A549 (cell line): ENCODE measurements at regions not wholly inside any gene's neighbourhood (a gene's known extent, or its start where the extent isn't known, plus 50 kb on each side); places are given as distances from the start of the nearest gene placed in this dataset.

ENCODE experiments used
- ATAC-seq, 2 experiments: fragments of 200-7000 bp in 1 of 2; fragments of >200 bp in 1 of 2; cut with Nextera tagmentation in 1 of 2; cut with Tn5 transposase in 1 of 2; 3 replicates each; pipeline versions ENCODE4 v1.8.0 to v1.9.1; 2018 to 2020; ENCODE audit warnings: mild to moderate bottlenecking in 1 of 2, moderate library complexity in 1 of 2
- CTCF ChIA-PET: fragments of 300-600 bp; sonication (Branson Sonifier 250); formaldehyde crosslinking; extraction: SDS; loops from one replicate; lab custom pipeline; 2021; ENCODE audit warnings: antibody characterized with exemption, inconsistent platforms; lab: Yijun Ruan, JAX
- POLR2A ChIA-PET: fragments of 350-600 bp; formaldehyde crosslinking; extraction: SDS; loops from one replicate; lab custom pipeline; 2021; ENCODE audit warnings: antibody characterized with exemption, inconsistent platforms; lab: Yijun Ruan, JAX
- DNase-seq, 2 experiments: peaks; one replicate each; pipeline versions ENCODE4 v3.0.0 to v3.0.0-alpha.2; 2011 to 2016; ENCODE audit warnings: low read depth in 1 of 2, low spot score in 1 of 2
- FAIRE-seq: peaks from 2 replicates; lab custom pipeline; 2011; peaks lifted over from hg19 to GRCh38; lab: Jason Lieb, UNC
- H3K27ac ChIP-seq, 2 experiments: fragments of >200 bp; sonication (Bioruptor Twin); formaldehyde crosslinking; 3 replicates each; pipeline ENCODE4 v1.5.1; 2016 to 2017
- H3K4me1 ChIP-seq: fragments of >200 bp; sonication (Bioruptor Twin); formaldehyde crosslinking; 3 replicates; pipeline ENCODE4 v1.6.1; 2016
- H3K4me2 ChIP-seq: fragments of >200 bp; sonication (Bioruptor Twin); formaldehyde crosslinking; 3 replicates; pipeline ENCODE4 v1.6.1; 2016
- H3K4me3 ChIP-seq: fragments of >200 bp; sonication (Bioruptor Twin); formaldehyde crosslinking; 3 replicates; pipeline ENCODE4 v1.5.1; 2016
- H3K9me3 ChIP-seq: fragments of >200 bp; sonication (Bioruptor Twin); formaldehyde crosslinking; 3 replicates; pipeline ENCODE4 v1.6.1; 2016
- CEBPB ChIP-seq, 2 experiments: fragments of >200 bp in 1 of 2; sonication (Bioruptor Twin) in 1 of 2; formaldehyde crosslinking in 1 of 2; IDR thresholded peaks; 2 replicates each; pipeline ENCODE4 v1.6.1; 2012 to 2016
- FOSL2 ChIP-seq, 2 experiments: fragments of 450-650 bp in 1 of 2; fragments of >200 bp in 1 of 2; sonication (Bioruptor Twin) in 1 of 2; formaldehyde crosslinking; IDR thresholded peaks; 2 replicates each; pipeline versions ENCODE4 v1.5.0 to v1.6.1; 2016 to 2020; ENCODE audit warnings: mild to moderate bottlenecking in 1 of 2, moderate library complexity in 1 of 2
- FOXS1 ChIP-seq: fragments of 250-450 bp; sonication (Bioruptor Pico); IDR thresholded peaks from 2 replicates; pipeline ENCODE4 v1.5.0; 2020; ENCODE audit warnings: mild to moderate bottlenecking, moderate library complexity
- GATA3 ChIP-seq: IDR thresholded peaks from 2 replicates; pipeline ENCODE4 v1.6.1; 2012; ENCODE audit warnings: borderline replicate concordance
- HDAC2 ChIP-seq: fragments of 200-600 bp; sonication (generic); IDR thresholded peaks from 2 replicates; pipeline ENCODE4 v1.6.1; 2016
- HEYL ChIP-seq: fragments of 250-450 bp; sonication (Bioruptor Pico); IDR thresholded peaks from 2 replicates; pipeline ENCODE4 v1.8.0; 2021; ENCODE audit warnings: mild to moderate bottlenecking, moderate library complexity
- JUNB ChIP-seq: fragments of >200 bp; sonication (Bioruptor Twin); formaldehyde crosslinking; IDR thresholded peaks from 2 replicates; pipeline ENCODE4 v1.6.1; 2016
- KDM1A ChIP-seq: fragments of 200-600 bp; sonication (generic); IDR thresholded peaks from 2 replicates; pipeline ENCODE4 v1.6.1; 2016; ENCODE audit warnings: low read depth, mild to moderate bottlenecking
- MYC ChIP-seq: IDR thresholded peaks from 2 replicates; pipeline ENCODE4 v1.6.1; 2012; ENCODE audit warnings: mild to moderate bottlenecking, inconsistent platforms, low read length, improper control_type of control experiment, borderline replicate concordance
- PHF8 ChIP-seq: fragments of 200-600 bp; sonication (generic); IDR thresholded peaks from 2 replicates; pipeline ENCODE4 v1.6.1; 2016; ENCODE audit warnings: low read depth, mild to moderate bottlenecking, antibody characterized with exemption, moderate library complexity, borderline replicate concordance
- POLR2A ChIP-seq: IDR thresholded peaks from 2 replicates; pipeline ENCODE4 v1.6.1; 2012; ENCODE audit warnings: mild to moderate bottlenecking, low read length
- POLR2AphosphoS2 ChIP-seq: conservative IDR thresholded peaks from 2 replicates; pipeline ENCODE4 v1.6.1; 2012; ENCODE audit warnings: low read length, improper control_type of control experiment, inconsistent platforms
- RARB ChIP-seq: fragments of 250-450 bp; sonication (Bioruptor Pico); IDR thresholded peaks from 2 replicates; pipeline ENCODE4 v1.8.0; 2021; ENCODE audit warnings: mild to moderate bottlenecking, moderate library complexity
- RCOR1 ChIP-seq: fragments of 150-350 bp; IDR thresholded peaks from 2 replicates; pipeline ENCODE4 v1.6.1; 2014; ENCODE audit warnings: antibody characterized with exemption, low read length, low read depth
- SREBF2 ChIP-seq: fragments of 450-650 bp; IDR thresholded peaks from 2 replicates; pipeline ENCODE4 v1.6.1; 2014; ENCODE audit warnings: mild to moderate bottlenecking, moderate library complexity
- TP53 ChIP-seq: fragments of 250-450 bp; sonication (Bioruptor Pico); IDR thresholded peaks from 2 replicates; pipeline ENCODE4 v1.5.0; 2021; ENCODE audit warnings: mild to moderate bottlenecking, moderate library complexity
- ZNF302 ChIP-seq: fragments of 250-450 bp; sonication (Bioruptor Pico); IDR thresholded peaks from 2 replicates; pipeline ENCODE4 v1.9.0; 2021; ENCODE audit warnings: inconsistent platforms, mild to moderate bottlenecking, moderate library complexity
- ZSCAN20 ChIP-seq: fragments of 250-450 bp; sonication (Bioruptor Pico); IDR thresholded peaks from 2 replicates; pipeline ENCODE4 v1.8.0; 2022; ENCODE audit warnings: mild to moderate bottlenecking, moderate library complexity
- WGBS: methylation state at CpG from one replicate; pipeline ENCODE4 v1.1.6; 2017; ENCODE audit errors: missing lambda C conversion rate; 5-methylcytosine and 5-hydroxymethylcytosine counted together
- TF ChIP-seq, protein P1 (sequence below): fragments of 250-450 bp; sonication (Bioruptor Pico); IDR thresholded peaks from 2 replicates; pipeline ENCODE4 v1.5.0; 2020; ENCODE audit warnings: low read depth, mild to moderate bottlenecking, moderate library complexity
- TF ChIP-seq, protein P2 (sequence below): fragments of 250-450 bp; sonication (Bioruptor Pico); IDR thresholded peaks from 2 replicates; pipeline ENCODE4 v1.5.0; 2021; ENCODE audit warnings: mild to moderate bottlenecking, moderate library complexity, borderline replicate concordance
- TF ChIP-seq, protein P3 (sequence below): fragments of 200-600 bp; sonication (generic); IDR thresholded peaks from 2 replicates; pipeline ENCODE4 v1.6.1; 2016; ENCODE audit warnings: antibody characterized with exemption, mild to moderate bottlenecking, moderate library complexity
- TF ChIP-seq, protein P4 (sequence below): IDR thresholded peaks from 2 replicates; pipeline ENCODE4 v1.6.1; 2012
- TF ChIP-seq, protein P5 (sequence below): fragments of 450-650 bp; IDR thresholded peaks from 2 replicates; pipeline ENCODE4 v1.6.1; 2014; ENCODE audit warnings: antibody characterized with exemption
- TF ChIP-seq, protein P6 (sequence below): fragments of >200 bp; sonication (Bioruptor Twin); formaldehyde crosslinking; IDR thresholded peaks from 3 replicates; pipeline ENCODE4 v1.6.1; 2016

DNA sequence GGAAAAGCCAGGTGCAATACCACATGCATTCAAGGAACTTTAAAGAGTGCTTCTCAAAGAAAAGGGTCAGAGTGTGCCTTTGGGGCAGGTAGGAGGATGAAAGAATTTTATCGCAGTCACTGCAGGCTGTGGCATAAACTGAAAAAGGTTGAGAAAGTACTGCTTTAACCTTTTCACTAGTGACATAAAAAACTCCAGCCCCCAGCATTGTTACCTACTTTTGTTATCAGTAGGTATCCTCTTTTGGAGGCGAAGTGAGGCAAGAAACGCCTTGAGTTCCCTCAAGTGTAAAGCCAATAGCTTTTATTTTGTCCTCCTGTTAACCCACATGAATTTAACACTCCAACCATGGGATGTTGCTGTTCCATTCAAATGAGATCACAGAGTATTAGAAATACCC lies 64.7 kb upstream of the CHD1 start:
- FAIRE-seq: no peak
- Histone ChIP-seq H3K27ac (no peak overlapping the region), H3K4me1 (no peaks in the 10 kb centered on the region)
- TF ChIP-seq ZNF302 (CRISPR knock-in tag): no peak
- TF ChIP-seq HEYL (CRISPR knock-in tag): no peak
- no peak for TF ChIP-seq CEBPB (IDR thresholded peaks at IDR 0.05)
- no peak for TF ChIP-seq KDM1A
- no peak for TF ChIP-seq POLR2A
- TF ChIP-seq MYC: no peak
- no peak for TF ChIP-seq JUNB
- TF ChIP-seq SREBF2: no peak
- TF ChIP-seq, protein P1, sequence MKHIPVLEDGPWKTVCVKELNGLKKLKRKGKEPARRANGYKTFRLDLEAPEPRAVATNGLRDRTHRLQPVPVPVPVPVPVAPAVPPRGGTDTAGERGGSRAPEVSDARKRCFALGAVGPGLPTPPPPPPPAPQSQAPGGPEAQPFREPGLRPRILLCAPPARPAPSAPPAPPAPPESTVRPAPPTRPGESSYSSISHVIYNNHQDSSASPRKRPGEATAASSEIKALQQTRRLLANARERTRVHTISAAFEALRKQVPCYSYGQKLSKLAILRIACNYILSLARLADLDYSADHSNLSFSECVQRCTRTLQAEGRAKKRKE: no peak
- TF ChIP-seq PHF8: no peak
- TF ChIP-seq, protein P2, sequence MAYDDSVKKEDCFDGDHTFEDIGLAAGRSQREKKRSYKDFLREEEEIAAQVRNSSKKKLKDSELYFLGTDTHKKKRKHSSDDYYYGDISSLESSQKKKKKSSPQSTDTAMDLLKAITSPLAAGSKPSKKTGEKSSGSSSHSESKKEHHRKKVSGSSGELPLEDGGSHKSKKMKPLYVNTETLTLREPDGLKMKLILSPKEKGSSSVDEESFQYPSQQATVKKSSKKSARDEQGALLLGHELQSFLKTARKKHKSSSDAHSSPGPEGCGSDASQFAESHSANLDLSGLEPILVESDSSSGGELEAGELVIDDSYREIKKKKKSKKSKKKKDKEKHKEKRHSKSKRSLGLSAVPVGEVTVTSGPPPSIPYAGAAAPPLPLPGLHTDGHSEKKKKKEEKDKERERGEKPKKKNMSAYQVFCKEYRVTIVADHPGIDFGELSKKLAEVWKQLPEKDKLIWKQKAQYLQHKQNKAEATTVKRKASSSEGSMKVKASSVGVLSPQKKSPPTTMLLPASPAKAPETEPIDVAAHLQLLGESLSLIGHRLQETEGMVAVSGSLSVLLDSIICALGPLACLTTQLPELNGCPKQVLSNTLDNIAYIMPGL (CRISPR knock-in tag): no peak
- TF ChIP-seq FOSL2 (IDR thresholded peaks at IDR 0.05): no peak
- no peak for TF ChIP-seq FOSL2 (CRISPR knock-in tag; IDR thresholded peaks at IDR 0.05)
- TF ChIP-seq RARB: no peak
- TF ChIP-seq, protein P3, sequence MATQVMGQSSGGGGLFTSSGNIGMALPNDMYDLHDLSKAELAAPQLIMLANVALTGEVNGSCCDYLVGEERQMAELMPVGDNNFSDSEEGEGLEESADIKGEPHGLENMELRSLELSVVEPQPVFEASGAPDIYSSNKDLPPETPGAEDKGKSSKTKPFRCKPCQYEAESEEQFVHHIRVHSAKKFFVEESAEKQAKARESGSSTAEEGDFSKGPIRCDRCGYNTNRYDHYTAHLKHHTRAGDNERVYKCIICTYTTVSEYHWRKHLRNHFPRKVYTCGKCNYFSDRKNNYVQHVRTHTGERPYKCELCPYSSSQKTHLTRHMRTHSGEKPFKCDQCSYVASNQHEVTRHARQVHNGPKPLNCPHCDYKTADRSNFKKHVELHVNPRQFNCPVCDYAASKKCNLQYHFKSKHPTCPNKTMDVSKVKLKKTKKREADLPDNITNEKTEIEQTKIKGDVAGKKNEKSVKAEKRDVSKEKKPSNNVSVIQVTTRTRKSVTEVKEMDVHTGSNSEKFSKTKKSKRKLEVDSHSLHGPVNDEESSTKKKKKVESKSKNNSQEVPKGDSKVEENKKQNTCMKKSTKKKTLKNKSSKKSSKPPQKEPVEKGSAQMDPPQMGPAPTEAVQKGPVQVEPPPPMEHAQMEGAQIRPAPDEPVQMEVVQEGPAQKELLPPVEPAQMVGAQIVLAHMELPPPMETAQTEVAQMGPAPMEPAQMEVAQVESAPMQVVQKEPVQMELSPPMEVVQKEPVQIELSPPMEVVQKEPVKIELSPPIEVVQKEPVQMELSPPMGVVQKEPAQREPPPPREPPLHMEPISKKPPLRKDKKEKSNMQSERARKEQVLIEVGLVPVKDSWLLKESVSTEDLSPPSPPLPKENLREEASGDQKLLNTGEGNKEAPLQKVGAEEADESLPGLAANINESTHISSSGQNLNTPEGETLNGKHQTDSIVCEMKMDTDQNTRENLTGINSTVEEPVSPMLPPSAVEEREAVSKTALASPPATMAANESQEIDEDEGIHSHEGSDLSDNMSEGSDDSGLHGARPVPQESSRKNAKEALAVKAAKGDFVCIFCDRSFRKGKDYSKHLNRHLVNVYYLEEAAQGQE: no peak
- TF ChIP-seq, all 56 proteins: peak for 0
- ATAC-seq (no peak), DNase-seq (no peak)
- POLR2A ChIA-PET: no interaction called here
- WGBS: 78% methylated on average over 3 of the region's 3 CpGs
- no peaks in the 10 kb centered on the region for H3K9me3 ChIP-seq
- CTCF ChIA-PET: interaction anchor here (0.7 kb wide), 1 partner anchor 9 kb away, joined by 3 read pairs; no protein-coding TSS in a partner anchor
- H3K4me3 ChIP-seq: no peak overlapping the region
- no peak overlapping the region for H3K4me2 ChIP-seq

DNA sequence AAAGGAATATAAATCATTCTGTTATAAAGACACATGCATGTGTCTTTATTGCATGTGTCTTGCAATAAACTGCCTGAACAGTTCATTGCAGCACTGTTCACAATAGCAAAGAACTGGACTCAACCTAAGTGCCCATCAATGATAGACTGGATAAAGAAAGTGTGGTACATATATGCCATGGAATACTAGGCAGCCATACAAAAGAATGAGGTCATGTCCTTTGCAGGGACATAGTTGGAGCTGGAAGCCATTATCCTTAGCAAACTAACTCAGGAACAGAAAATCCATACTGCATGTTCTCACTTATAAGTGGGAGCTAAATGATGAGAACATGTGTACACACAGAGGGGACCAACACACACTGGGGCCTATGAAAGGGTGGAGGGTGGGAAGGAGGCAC lies 63.7 kb upstream of the CHD1 start:
- DNase-seq (no peak), ATAC-seq (no peak), FAIRE-seq (no peak)
- TF ChIP-seq HEYL (CRISPR knock-in tag): no peak
- H3K4me3 ChIP-seq: no peak overlapping the region
- ChIA-PET POLR2A (no interaction called here), CTCF (no interaction called here)
- H3K4me2 ChIP-seq: no peak overlapping the region
- H3K4me1 ChIP-seq: no peaks in the 10 kb centered on the region
- no peak overlapping the region for H3K27ac ChIP-seq
- no peaks in the 10 kb centered on the region for H3K9me3 ChIP-seq

DNA sequence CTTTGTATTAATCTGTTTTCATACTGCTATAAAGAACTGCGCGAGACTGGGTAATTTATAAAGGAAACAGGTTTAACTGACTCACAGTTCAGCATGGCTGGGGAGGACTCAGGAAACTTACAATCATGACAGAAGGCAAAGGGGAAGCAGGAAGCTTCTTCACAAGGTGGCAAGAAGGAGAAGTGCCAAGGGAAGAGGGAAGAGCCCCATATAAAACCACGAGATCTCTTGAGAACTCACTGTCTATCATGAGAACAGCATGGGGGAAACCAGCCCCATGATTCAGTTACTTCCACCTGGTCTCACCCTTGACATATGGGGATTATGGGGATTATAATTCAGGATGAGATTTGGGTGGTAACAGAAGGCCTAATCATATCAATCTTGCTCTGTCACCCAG lies 60.9 kb upstream of the CHD1 start:
- Histone ChIP-seq H3K4me3 (no peak overlapping the region), H3K4me2 (no peak overlapping the region), H3K4me1 (no peaks in the 10 kb centered on the region), H3K9me3 (no peaks in the 10 kb centered on the region), H3K27ac (no peak overlapping the region)
- ATAC-seq (no peak), DNase-seq (no peak), FAIRE-seq (no peak)
- 35% methylated on average over 3 of the region's 3 CpGs for whole genome bisulfite sequencing
- ChIA-PET POLR2A (no interaction called here), CTCF (no interaction called here)
- TF ChIP-seq ZSCAN20 (CRISPR knock-in tag): no peak
- no peak for TF ChIP-seq ZNF302 (CRISPR knock-in tag)
- no peak for TF ChIP-seq TP53 (CRISPR knock-in tag)
- TF ChIP-seq, protein P4, sequence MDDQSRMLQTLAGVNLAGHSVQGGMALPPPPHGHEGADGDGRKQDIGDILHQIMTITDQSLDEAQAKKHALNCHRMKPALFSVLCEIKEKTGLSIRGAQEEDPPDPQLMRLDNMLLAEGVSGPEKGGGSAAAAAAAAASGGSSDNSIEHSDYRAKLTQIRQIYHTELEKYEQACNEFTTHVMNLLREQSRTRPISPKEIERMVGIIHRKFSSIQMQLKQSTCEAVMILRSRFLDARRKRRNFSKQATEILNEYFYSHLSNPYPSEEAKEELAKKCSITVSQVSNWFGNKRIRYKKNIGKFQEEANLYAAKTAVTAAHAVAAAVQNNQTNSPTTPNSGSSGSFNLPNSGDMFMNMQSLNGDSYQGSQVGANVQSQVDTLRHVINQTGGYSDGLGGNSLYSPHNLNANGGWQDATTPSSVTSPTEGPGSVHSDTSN: no peak
- TF ChIP-seq, protein P5, sequence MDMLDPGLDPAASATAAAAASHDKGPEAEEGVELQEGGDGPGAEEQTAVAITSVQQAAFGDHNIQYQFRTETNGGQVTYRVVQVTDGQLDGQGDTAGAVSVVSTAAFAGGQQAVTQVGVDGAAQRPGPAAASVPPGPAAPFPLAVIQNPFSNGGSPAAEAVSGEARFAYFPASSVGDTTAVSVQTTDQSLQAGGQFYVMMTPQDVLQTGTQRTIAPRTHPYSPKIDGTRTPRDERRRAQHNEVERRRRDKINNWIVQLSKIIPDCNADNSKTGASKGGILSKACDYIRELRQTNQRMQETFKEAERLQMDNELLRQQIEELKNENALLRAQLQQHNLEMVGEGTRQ: no peak
- TF ChIP-seq HDAC2: no peak
- no peak for TF ChIP-seq POLR2A
- no peak for TF ChIP-seq RCOR1
- no peak for TF ChIP-seq FOXS1 (CRISPR knock-in tag)
- no peak for TF ChIP-seq GATA3
- TF ChIP-seq, protein P6, sequence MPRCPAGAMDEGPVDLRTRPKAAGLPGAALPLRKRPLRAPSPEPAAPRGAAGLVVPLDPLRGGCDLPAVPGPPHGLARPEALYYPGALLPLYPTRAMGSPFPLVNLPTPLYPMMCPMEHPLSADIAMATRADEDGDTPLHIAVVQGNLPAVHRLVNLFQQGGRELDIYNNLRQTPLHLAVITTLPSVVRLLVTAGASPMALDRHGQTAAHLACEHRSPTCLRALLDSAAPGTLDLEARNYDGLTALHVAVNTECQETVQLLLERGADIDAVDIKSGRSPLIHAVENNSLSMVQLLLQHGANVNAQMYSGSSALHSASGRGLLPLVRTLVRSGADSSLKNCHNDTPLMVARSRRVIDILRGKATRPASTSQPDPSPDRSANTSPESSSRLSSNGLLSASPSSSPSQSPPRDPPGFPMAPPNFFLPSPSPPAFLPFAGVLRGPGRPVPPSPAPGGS: no peak
- no peak for TF ChIP-seq JUNB
- TF ChIP-seq POLR2AphosphoS2: no peak
